ENCODE measurements at regions not wholly inside any gene's neighbourhood (a gene's known extent, or its start where the extent isn't known, plus 50 kb on each side); places are given as distances from the start of the nearest gene placed in this dataset.
"Not testable (repeated sequence)": the region's sequence is repeated elsewhere in the genome, so short reads cannot be mapped to it uniquely, and the experiment has no call there.

DNA sequence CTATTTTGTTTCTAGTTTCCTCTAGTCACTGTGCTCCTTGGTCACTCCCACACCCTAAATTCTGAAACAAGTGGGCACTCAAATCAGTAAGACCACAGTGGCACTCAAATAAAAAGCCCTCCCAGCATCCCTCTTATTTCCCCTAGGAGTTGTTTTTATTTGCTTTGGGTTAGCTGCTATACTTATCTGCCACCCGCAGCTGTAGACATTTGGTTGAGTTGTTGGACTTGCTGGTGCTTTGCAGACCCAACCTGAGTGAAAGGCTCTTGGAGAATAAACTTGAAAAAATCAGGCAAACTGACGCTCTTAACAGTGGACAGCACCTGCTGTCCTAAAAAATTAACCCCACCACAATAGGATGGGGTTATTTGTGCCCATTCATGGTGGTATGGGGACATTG lies 203.0 kb downstream of the SPATA31A6 start:
- DNase-seq (ENCODE audit: low read depth in 2 of 2) = no peak
- H2AFZ ChIP-seq (ENCODE audit: low read length) = no peak overlapping the region
- H3K4me3 ChIP-seq (replicated peaks in 1 of 4; ENCODE audit: control extremely low read depth in 1 of 4, insufficient read depth in 1 of 4, low read depth in 3 of 4, low read length in 4 of 4) = no peak overlapping the region
- H4K20me1 ChIP-seq (ENCODE audit: control insufficient read depth, extremely low read depth, insufficient read depth, low read length) = no peaks in the 10 kb centered on the region
- no peak for TF ChIP-seq EZH2 (IDR thresholded peaks at IDR 0.05; ENCODE audit: low read length, missing control alignments)
- TF ChIP-seq, protein P1, sequence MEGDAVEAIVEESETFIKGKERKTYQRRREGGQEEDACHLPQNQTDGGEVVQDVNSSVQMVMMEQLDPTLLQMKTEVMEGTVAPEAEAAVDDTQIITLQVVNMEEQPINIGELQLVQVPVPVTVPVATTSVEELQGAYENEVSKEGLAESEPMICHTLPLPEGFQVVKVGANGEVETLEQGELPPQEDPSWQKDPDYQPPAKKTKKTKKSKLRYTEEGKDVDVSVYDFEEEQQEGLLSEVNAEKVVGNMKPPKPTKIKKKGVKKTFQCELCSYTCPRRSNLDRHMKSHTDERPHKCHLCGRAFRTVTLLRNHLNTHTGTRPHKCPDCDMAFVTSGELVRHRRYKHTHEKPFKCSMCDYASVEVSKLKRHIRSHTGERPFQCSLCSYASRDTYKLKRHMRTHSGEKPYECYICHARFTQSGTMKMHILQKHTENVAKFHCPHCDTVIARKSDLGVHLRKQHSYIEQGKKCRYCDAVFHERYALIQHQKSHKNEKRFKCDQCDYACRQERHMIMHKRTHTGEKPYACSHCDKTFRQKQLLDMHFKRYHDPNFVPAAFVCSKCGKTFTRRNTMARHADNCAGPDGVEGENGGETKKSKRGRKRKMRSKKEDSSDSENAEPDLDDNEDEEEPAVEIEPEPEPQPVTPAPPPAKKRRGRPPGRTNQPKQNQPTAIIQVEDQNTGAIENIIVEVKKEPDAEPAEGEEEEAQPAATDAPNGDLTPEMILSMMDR (conservative IDR thresholded peaks at IDR 0.05 in 1 of 2, IDR thresholded peaks at IDR 0.05 in 1 of 2; ENCODE audit: low read depth in 1 of 2, low read length in 2 of 2) = no peak
- H3K9ac ChIP-seq (ENCODE audit: insufficient read depth, low read length) = no peak overlapping the region
- H3K4me1 ChIP-seq (ENCODE audit: control insufficient read depth, extremely low read depth, insufficient read depth, low read length) = no peaks in the 10 kb centered on the region
- no peak overlapping the region for H3K4me2 ChIP-seq (ENCODE audit: extremely low read depth, insufficient read depth, low read length)
- no peaks in the 10 kb centered on the region for H3K79me2 ChIP-seq (ENCODE audit: control insufficient read depth, insufficient read depth, low read length)
- H3K9me3 ChIP-seq (ENCODE audit: control insufficient read depth, insufficient read depth, low read depth, low read length) = no peaks in the 10 kb centered on the region
- no peaks in the 10 kb centered on the region for H3K36me3 ChIP-seq (ENCODE audit: control insufficient read depth, insufficient read depth, low read length)
- no peaks in the 10 kb centered on the region for H3K27me3 ChIP-seq (ENCODE audit: control insufficient read depth, insufficient read depth, low read length)
- H3K27ac ChIP-seq (ENCODE audit: insufficient read depth, low read length) = no peak overlapping the region

DNA sequence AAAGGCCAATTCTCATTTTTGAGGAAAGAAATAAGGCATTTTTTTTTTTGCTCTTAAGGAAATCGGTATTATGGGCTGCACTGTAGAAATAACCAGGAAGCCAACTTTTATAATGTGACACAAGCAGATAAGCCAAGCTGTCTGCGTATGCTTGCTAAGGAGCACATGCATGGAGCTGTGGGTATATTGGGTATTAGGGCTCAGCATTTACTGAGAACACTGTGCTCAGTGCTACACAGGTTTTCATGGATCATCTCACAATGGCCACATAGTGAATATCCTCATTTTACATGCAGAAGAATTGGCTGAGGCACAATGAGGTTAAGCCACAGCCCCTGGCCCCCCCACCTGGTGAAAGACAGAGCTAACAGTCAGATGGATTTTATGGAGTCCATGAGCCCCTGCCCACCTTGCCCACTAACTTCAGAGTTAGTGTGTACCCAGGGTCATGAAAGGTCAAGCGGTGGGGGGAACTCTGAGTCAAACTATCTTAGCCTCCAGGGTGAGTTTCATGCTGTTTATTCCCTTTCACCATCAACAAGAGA lies 204.8 kb downstream of the SPATA31A6 start:
- DNase-seq (ENCODE audit: low read depth in 2 of 2) = no peak
- TF ChIP-seq EZH2 (IDR thresholded peaks at IDR 0.05; ENCODE audit: low read length, missing control alignments) = no peak
- TF ChIP-seq, protein P1 (conservative IDR thresholded peaks at IDR 0.05 in 1 of 2, IDR thresholded peaks at IDR 0.05 in 1 of 2; ENCODE audit: low read depth in 1 of 2, low read length in 2 of 2) = no peak
- H4K20me1 ChIP-seq (ENCODE audit: control insufficient read depth, extremely low read depth, insufficient read depth, low read length) = no peaks in the 10 kb centered on the region

DNA sequence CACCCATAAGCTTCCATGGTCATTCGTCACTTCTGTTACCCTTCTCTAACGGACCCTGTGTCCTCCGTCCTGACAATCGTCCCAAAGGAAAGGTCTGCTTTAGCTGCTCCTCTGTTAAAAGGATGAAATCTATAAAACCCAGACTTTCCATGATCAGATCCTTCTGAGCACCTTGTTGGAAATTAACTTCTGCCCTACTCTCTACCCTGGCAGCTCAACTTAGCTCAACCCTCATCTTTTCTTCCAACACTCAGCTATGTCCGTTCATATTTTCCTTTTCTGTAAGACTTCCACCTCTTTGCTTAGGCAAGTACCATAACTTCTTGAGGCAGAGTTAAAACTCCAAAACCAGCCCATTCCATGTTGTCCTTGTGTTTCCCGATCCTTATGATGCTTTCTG lies 205.4 kb downstream of the SPATA31A6 start:
- H3K9ac ChIP-seq (ENCODE audit: insufficient read depth, low read length) = no peak overlapping the region
- H3K36me3 ChIP-seq (ENCODE audit: control insufficient read depth, insufficient read depth, low read length) = no peaks in the 10 kb centered on the region
- no peak overlapping the region for H3K4me2 ChIP-seq (ENCODE audit: extremely low read depth, insufficient read depth, low read length)
- no peak overlapping the region for H2AFZ ChIP-seq (ENCODE audit: low read length)
- no peaks in the 10 kb centered on the region for H3K79me2 ChIP-seq (ENCODE audit: control insufficient read depth, insufficient read depth, low read length)
- no peak overlapping the region for H3K4me3 ChIP-seq (replicated peaks in 1 of 4; ENCODE audit: control extremely low read depth in 1 of 4, insufficient read depth in 1 of 4, low read depth in 3 of 4, low read length in 4 of 4)
- TF ChIP-seq, protein P1 (conservative IDR thresholded peaks at IDR 0.05 in 1 of 2, IDR thresholded peaks at IDR 0.05 in 1 of 2; ENCODE audit: low read depth in 1 of 2, low read length in 2 of 2) = no peak
- no peak for TF ChIP-seq EZH2 (IDR thresholded peaks at IDR 0.05; ENCODE audit: low read length, missing control alignments)
- H4K20me1 ChIP-seq (ENCODE audit: control insufficient read depth, extremely low read depth, insufficient read depth, low read length) = no peaks in the 10 kb centered on the region
- H3K9me3 ChIP-seq (ENCODE audit: control insufficient read depth, insufficient read depth, low read depth, low read length) = no peaks in the 10 kb centered on the region
- H3K27ac ChIP-seq (ENCODE audit: insufficient read depth, low read length) = no peak overlapping the region
- DNase-seq (ENCODE audit: low read depth in 2 of 2) = no peak
- no peaks in the 10 kb centered on the region for H3K4me1 ChIP-seq (ENCODE audit: control insufficient read depth, extremely low read depth, insufficient read depth, low read length)
- no peaks in the 10 kb centered on the region for H3K27me3 ChIP-seq (ENCODE audit: control insufficient read depth, insufficient read depth, low read length)

More for the DNA sequence above, 204.8 kb downstream of the SPATA31A6 start:
- Histone ChIP-seq H2AFZ (ENCODE audit: low read length) (no peak overlapping the region), H3K36me3 (ENCODE audit: control insufficient read depth, insufficient read depth, low read length) (no peaks in the 10 kb centered on the region), H3K9ac (ENCODE audit: insufficient read depth, low read length) (no peak overlapping the region), H3K27ac (ENCODE audit: insufficient read depth, low read length) (no peak overlapping the region), H3K4me3 (replicated peaks in 1 of 4; ENCODE audit: control extremely low read depth in 1 of 4, insufficient read depth in 1 of 4, low read depth in 3 of 4, low read length in 4 of 4) (no peak overlapping the region), H3K27me3 (ENCODE audit: control insufficient read depth, insufficient read depth, low read length) (no peaks in the 10 kb centered on the region), H3K79me2 (ENCODE audit: control insufficient read depth, insufficient read depth, low read length) (no peaks in the 10 kb centered on the region), H3K4me2 (ENCODE audit: extremely low read depth, insufficient read depth, low read length) (no peak overlapping the region), H3K9me3 (ENCODE audit: control insufficient read depth, insufficient read depth, low read depth, low read length) (no peaks in the 10 kb centered on the region), H3K4me1 (ENCODE audit: control insufficient read depth, extremely low read depth, insufficient read depth, low read length) (no peaks in the 10 kb centered on the region)

DNA sequence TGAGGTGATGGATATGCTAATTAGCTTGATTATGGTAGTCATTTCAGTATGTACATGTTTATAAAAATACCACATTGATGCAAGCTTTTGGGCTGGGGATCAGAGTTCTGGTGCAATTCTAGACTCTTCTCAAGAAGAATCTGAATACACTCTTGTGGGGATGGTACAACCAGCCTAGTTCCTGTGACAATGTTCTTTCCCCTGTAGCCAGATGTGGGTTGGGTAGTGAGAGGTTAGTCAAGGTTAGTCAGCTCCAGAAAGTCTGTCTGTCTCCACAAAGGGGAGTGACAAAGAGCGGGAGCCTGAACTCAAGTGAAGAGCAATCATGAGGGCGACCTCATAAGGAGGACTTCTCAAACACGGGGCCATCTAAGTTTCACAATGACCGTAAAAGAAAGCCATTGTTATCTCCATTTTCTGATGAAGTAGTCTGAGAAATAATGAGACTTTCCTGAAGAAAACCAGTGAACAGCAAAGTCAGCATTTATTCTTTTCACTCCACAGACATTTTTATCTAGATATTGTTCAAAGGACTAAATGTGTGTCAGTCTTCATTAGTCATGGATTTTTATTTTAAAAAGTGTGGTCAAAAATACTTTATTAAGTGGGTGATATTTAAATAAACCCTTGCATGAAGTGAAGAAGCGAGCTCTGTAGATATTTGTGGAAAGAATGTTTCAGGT lies 209.5 kb downstream of the SPATA31A6 start:
- not testable (repeated sequence) for H3K4me2 ChIP-seq (ENCODE audit: extremely low read depth, insufficient read depth, low read length); H3K27ac ChIP-seq (ENCODE audit: insufficient read depth, low read length); H3K27me3 ChIP-seq (ENCODE audit: control insufficient read depth, insufficient read depth, low read length); H2AFZ ChIP-seq (ENCODE audit: low read length); H3K9me3 ChIP-seq (ENCODE audit: control insufficient read depth, insufficient read depth, low read depth, low read length); H3K4me1 ChIP-seq (ENCODE audit: control insufficient read depth, extremely low read depth, insufficient read depth, low read length); DNase-seq (ENCODE audit: low read depth in 2 of 2); H3K79me2 ChIP-seq (ENCODE audit: control insufficient read depth, insufficient read depth, low read length); H3K36me3 ChIP-seq (ENCODE audit: control insufficient read depth, insufficient read depth, low read length); H3K4me3 ChIP-seq (replicated peaks in 1 of 4; ENCODE audit: control extremely low read depth in 1 of 4, insufficient read depth in 1 of 4, low read depth in 3 of 4, low read length in 4 of 4); H3K9ac ChIP-seq (ENCODE audit: insufficient read depth, low read length); H4K20me1 ChIP-seq (ENCODE audit: control insufficient read depth, extremely low read depth, insufficient read depth, low read length)

Measured in fibroblast of lung (primary cell).